ENCODE measurements at regions not wholly inside any gene's neighbourhood (a gene's known extent, or its start where the extent isn't known, plus 50 kb on each side); places are given as distances from the start of the nearest gene placed in this dataset.
"Not testable (repeated sequence)": the region's sequence is repeated elsewhere in the genome, so short reads cannot be mapped to it uniquely, and the experiment has no call there.

- not testable (repeated sequence) for DNase-seq
These were observed 142.9 kb downstream of the NBPF8 start for GRCh38 chr1:120557605-120558302.

- DNase-seq, result peak; percentile 37
These were observed 143.6 kb downstream of the NBPF8 start for GRCh38 chr1:120558303-120559060.

- not testable (repeated sequence) for DNase-seq
These were observed 146.9 kb downstream of the NBPF8 start for GRCh38 chr1:120561767-120562166.

DNA sequence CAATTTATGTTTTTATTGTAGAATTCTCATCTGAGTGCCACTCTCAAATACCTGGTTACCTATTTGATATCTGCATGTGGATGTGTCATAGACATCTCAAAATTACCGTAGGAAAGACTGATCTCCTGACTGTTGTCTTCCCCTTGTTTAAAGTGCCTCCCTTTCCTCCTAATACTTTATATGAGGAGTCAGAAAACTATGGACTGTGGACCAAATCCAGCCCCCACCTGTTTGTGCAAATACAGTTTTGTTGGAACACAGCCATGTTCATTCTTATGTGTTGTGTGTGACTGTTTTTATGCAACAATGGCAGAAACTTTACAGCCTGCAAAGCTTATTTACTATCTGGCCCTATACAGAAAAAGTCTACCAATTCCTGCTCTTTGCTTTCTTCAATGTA, 150.6 kb downstream of the NBPF8 start:
- not testable (repeated sequence) for DNase-seq

DNA sequence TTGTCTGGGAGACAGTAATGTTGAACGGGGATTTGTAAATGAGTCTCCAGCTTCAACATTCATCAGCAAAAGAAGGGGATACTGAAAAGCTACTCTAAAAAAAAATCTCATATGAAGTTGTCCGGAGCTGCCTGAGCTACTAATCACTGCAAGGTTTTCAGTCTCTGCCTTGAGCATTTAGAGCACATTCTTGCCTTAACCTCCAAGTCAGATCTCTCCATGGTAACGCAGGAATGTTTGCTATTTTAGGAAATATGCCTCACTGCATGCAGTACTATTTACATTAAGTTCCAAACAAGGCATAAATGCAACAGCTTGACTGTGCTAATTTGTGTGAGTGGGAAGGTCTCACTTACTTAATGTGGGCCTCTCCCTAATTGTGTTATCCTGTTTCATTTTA, 152.8 kb downstream of the NBPF8 start:
- not testable (repeated sequence) for DNase-seq

DNA sequence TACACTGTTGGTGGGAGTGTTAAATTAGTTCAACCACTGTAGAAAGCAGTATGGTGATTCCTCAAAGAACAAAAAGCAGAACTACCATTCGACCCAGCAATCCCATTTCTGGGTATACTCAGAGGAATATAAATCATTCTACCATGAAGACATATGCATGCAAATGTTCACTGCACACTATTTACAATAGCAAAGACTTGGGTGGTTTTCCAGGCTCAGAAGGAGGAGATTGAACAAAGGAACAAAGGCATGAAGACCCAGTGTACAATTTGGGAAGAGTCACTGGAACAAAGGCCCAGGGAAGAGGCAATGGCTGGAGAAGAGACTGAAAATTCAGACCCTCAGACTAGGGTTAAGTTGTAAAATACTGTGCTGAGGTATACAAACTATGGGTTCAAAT, 148.5 kb upstream of the NBPF26 start:
- DNase-seq, result not testable (repeated sequence)

GRCh38 chr1:120582135-120582534, 141.6 kb upstream of the NBPF26 start:
- not testable (repeated sequence) for DNase-seq

- not testable (repeated sequence) for DNase-seq
These were observed 137.7 kb upstream of the NBPF26 start for GRCh38 chr1:120586053-120586452.

- DNase-seq, result not testable (repeated sequence)
These were observed 134.9 kb upstream of the NBPF26 start for GRCh38 chr1:120588811-120589210.

DNA sequence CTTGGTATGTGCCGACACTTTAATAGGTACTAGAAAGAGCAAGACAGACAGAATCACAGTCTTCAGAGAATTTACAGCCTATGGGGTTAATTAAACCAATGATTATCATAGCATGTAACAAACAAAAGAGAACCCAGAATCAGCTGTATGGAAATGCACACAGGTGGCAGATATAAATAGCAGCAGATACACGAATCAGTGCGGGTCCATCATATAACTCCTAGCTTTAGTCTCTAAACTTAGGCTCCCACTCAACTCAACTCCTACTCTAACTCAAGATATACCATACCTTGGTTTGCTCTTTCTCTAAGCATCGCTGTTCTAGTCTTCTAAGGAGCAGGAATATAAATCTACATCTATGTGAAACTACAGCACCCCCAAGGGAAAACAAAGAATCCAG, 132.0 kb upstream of the NBPF26 start:
- DNase-seq, result not testable (repeated sequence)

DNA sequence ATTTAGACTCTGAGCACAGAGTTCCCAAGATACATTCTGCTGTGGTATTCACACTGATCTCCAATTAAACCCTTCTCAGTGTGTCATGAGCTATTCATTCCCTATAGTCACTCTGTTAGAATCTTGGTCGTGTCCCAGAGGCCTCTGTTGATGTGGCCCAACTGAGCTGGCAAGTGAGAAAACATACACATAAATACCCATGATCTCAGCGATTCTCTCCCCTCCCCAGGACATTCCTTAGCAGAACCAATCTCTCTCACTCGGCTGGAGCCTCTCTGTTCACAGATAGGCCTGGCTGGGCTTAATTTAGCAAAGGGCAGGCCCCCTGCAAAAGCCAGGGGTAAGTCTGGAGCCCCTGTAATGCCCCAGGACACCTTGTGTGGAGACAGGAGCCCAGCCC, 130.8 kb upstream of the NBPF26 start:
- not testable (repeated sequence) for DNase-seq

- DNase-seq, result not testable (repeated sequence)
These were observed 130.1 kb upstream of the NBPF26 start for GRCh38 chr1:120593648-120594047.

GRCh38 chr1:120598331-120598951, 125.3 kb upstream of the NBPF26 start:
- not testable (repeated sequence) for DNase-seq

DNA sequence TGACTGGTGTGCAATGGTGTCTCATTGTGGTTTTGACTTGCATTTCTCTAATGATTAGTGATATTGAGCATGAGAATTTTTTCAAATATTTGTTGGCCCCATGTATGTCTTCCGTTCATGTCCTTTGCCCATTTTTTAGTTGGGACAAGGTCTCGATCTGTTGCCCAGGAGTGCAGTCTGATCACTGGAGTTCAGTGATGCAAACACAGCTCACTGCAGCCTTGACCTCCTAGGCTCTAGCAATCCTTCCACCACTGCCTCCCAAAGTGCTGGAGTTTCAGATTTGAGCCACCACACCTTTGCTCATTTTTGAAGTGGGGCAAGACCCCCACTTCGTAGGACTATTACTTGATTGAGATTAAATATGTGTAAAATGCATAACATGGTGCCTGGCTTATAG, 124.2 kb upstream of the NBPF26 start:
- not testable (repeated sequence) for DNase-seq

DNA sequence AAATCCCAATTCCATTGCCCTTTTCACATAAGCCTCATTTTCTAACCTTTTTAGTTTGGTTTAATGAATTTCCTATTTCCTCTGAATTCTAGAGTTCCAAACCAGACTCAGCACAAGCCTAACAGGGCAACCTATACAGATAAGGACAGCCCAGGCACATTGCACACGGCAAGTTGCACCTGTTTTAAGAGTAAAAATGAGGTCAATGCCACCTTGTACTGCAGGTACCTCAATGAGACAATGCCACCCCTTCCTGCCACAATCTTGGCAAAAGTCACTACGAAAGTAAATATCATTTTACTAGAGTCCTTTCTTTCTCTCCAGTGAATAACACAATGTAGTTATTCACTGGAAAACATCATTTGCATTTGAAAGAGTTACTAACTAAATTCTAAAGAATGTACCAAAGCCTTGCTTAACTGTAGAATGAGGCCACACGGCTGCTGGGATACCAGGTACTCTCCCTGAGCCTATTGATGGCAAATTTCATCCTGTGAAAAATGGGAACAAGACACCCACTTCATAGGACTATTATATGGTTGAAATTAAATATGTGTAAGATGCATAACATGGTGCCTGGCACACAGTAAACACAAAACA, 123.2 kb upstream of the NBPF26 start:
- not testable (repeated sequence) for DNase-seq

DNA sequence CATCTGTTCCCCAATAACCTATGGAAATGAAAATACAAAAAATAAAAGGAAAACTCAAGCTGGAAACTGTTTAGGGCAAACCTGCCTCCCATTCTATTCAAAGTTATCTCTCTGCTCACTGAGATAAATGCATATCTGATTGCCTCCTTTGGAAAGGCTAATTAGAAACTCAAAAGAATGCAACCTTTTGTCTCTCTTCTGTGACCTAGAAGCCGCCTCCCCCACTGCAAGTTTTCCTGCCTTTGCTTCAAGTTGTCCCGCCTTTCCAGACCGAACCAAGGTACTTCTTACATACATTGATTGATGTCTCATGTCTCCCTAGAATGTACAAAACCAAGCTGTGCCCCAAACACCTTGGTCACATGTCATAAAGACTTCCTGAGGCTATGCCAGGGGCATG, 115.9 kb upstream of the NBPF26 start:
- DNase-seq, result not testable (repeated sequence)

GRCh38 chr1:120608314-120609014, 115.3 kb upstream of the NBPF26 start:
- DNase-seq, result not testable (repeated sequence)

DNA sequence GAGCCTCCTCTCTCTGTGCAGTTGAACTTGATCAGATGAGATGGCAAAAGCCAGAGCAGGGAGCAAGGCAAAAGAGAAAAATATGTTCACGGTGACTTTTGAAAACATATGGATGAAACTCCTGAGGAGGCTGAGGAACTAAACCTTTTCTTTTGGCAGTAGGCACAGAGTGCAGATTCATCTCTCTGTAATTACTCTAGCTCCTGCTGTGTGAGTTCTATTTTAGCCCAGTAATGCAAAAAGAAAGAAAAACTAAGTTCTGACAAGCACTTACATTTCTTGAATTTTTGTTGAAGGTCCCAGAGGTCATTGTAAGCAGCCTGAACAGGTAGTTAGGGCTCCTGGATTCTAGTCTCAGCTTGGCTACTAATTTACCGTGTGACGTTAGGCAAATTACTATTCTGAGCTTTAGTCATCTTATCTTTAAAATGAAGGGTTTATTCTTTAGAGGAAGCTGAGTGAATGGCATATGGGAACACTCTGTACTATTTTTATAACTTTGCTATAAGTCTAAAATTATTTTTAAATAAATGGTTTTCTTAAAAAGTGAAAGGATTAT, 114.7 kb upstream of the NBPF26 start:
- DNase-seq, result not testable (repeated sequence)

DNA sequence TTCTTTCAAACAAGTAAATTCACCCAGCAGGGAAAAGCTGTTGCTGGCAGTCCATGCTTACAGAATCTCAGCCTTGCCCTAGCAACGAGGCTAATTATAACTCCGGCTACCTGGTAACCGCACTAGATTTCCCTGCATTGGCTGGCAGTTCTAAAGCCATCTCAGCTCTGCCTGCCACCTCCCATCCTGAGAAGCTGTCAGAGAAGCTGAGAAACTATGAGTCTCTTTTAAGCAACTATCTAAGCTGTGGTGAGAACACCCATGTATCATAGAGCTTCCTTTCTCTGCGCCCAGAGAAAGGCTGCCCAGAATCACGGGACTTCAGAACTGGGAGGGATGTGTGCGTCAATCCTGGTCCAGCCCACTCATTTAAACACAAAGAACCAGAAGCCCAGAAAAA, 113.9 kb upstream of the NBPF26 start:
- DNase-seq, result not testable (repeated sequence)

- DNase-seq, result not testable (repeated sequence)
These were observed 108.7 kb upstream of the NBPF26 start for GRCh38 chr1:120614931-120615639.

- not testable (repeated sequence) for DNase-seq
These were observed 106.3 kb upstream of the NBPF26 start for GRCh38 chr1:120617493-120617892.

Data from NCI-H774 (cell line).